ENCODE measurements at regions not wholly inside any gene's neighbourhood (a gene's known extent, or its start where the extent isn't known, plus 50 kb on each side); places are given as distances from the start of the nearest gene placed in this dataset.

DNA sequence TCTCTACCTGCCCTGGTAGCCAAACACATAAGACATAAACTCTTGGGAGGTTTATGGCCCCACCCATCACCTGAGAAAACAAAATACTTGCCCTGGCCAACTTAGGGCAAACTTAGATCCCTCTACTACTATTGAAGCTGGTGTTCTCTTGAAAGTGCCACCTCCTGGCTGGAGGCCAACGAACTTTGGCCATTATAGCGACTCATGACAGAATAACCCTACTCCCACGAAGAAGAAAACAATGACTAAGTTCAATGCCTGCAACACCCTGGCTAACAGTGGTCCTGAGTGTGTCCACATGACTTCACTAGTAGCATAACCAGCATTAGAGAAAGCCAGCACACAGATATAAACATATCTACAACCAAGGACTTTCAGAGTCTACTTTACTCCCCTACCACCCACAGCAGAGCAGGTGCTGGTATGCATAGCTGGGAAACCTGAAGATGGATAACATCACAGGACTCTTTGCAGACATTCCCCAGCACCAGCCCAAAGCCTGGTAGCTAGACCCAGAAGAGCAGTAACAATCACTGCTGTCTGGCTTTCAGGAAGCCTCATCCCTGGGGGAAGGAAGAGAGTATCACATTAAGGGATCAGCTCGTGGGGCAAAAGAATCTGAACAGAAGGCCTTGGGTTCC is 81.0 kb downstream of the SLC30A10 start:
- TF ChIP-seq CTCF (optimal IDR thresholded peaks at IDR 0.05 in 1 of 3, IDR thresholded peaks at IDR 0.05 in 1 of 3, conservative IDR thresholded peaks at IDR 0.05 in 1 of 3; ENCODE audit: extremely low read depth in 1 of 3, insufficient read depth in 2 of 3, low read length in 3 of 3) (no peak), EZH2 (IDR thresholded peaks at IDR 0.05; ENCODE audit: low read length) (no peak)
